Renal pelvis (tissue), 1 donor: ENCODE measurements at regions not wholly inside any gene's neighbourhood (a gene's known extent, or its start where the extent isn't known, plus 50 kb on each side); places are given as distances from the start of the nearest gene placed in this dataset.

ENCODE experiments used
- DNase-seq: peaks from one replicate; pipeline ENCODE4 v3.0.0-alpha.2; 2013

DNA sequence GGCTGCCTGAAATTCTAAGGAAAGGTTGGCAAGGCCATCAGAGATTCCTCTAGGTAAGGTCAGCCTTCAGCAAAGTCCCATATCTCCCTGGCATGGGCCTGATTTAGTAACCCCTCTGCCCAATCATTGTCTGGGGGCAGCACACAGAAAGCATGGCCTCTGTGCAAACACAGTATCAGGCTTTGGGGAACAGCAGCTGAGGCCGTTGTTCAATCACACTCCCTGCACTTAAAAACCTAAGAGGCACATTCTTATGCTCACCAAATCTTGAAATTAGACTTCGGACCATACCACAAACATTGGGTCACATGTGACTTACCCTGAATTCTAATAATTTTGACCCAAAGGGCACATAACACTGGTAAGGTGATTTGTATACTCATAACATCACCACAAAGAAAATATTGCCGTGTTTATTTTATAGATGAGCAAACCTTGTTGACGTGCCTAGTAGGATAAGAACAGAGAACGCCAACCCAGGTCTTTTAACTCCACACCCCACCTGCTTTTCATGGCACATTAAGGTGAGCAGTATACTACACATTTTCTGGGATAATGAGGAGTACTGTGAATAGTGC lies 212.7 kb downstream of the HNMT start:
- DNase-seq: no peak

DNA sequence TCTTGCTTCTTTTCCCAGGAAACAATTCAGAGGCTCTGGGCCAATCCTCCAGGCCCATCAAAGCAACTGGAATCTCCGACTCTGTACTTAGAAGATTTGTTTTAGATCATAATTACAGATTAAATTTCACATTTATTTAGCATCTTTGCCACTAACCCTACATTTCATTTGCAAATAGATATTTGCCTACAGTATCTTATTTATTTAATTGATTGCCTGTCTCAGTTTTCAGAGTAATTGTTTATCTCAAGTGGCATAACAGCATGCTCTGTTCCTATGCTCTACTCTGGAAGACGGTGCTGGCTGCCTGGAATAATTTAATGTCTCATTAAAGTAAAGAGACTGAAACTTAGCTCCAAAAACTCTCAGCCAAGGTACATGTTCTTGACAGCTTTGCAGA lies 213.4 kb downstream of the HNMT start:
- DNase-seq: no peak

DNA sequence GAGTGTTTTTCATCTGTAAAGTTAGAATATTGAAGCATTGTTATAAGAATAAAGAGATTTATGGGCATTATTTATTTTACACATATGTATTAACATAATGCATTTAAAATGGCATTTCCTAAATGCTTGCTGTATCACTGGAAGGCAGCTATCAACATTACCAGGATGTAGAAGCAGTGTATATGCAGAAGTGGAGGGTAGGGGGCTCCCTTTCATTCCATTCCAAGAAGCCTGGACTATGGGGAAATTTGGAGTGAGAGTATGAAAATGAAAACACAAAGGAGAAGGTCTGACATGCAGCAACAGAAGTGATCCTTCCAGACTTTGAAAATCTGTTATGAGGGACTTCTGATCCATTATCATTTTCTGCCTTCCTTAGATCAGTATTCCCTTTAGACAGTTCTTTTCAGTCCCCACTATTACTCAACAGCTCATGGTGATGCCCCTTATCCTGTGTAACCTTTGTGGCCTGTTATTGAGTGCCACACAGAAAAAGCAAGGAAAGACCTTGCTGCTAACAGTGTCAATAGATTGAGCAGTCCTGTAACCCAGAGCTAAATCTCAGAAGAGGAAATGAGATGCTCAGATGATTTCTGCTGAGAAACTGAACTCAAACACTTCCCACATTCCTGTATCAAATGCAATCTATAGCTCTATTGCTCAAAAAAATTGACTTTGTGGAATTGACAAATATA lies 216.6 kb downstream of the HNMT start:
- DNase-seq: no peak

DNA sequence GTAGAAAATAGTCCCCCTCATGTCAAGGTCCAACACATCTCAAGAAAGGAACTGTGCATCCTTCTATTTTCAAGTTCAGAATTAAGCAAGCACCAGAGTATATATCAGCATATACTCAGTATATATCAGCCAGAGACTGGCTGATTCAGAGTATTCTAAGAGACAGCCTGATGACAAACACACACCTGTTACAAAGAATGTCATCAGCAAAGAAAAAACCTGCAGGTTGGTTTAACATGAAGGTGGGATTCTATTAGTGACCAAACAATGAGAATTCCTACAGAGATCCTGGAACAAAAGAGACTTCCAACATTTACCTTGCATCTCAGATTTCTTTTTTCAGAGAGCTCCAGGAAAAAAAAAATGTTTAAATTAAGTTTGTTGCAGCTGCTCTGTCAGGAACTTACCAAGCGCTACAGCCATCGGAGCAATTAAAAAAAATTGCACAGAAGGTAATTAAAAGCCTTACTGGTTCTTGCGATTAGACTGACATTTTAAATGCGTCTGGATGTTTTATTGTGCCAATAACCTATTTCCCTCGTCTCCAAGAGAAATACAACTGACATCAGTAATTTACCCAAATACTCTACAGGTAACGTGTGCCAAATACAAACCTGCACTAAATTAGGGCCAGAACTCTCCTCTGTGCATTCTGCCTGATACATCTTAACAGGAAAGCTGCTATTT lies 218.1 kb downstream of the HNMT start:
- DNase-seq: peak; percentile 22

DNA sequence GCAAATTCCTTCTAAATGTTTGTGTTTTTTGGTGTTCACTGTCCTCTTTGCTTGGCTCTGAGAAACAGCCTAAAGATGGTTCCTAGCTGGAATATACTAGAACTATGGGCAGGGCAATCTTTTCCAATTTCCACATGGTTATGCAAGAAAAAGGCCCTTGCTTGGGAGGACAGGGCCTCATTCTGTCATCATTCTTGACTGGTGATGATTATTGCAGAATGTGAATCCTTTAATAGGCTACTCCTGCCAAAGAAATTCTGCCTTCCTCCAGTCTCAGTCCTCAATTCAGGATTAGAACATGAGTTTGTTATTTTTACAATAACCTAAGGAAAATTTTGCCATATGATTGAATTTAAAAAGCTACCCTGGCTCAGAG lies 218.7 kb downstream of the HNMT start:
- no peak for DNase-seq

DNA sequence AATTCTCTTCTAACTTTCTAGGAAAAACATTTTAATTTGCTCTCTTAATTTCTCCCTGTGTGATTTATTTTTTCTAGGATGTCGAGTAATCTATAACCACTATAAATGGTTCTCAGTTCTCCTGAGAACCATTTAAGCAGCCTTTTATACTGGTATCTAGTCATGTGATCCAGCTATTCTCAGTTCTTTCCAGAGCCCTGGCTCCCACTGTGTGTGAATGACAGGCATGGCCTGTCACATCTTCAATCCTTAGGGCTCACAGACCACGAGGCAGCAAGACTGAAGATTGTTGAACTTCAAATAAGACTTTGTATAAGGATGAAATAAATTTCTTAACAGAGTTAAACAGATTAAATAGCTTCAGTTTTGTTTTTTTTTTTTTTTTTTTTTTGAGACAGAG lies 219.4 kb downstream of the HNMT start:
- DNase-seq: no peak

DNA sequence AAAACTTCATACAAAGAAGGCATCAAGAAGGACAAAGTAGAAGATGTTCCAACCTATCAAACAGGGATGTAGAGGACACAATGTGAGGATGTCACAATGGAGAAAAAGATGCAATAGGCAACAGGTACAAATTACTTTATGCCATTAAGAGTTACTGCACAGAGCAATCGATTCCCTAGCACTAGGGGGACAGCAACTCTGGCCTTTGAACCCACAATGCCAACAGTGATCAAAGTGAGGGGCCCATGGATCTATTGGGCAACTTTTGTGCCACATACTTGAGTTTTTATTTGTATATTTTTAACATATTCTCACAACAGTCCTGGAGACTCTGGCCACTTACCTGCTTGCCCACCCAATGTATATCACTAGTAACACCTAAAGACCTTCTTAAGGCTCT lies 220.2 kb downstream of the HNMT start:
- DNase-seq: no peak

DNA sequence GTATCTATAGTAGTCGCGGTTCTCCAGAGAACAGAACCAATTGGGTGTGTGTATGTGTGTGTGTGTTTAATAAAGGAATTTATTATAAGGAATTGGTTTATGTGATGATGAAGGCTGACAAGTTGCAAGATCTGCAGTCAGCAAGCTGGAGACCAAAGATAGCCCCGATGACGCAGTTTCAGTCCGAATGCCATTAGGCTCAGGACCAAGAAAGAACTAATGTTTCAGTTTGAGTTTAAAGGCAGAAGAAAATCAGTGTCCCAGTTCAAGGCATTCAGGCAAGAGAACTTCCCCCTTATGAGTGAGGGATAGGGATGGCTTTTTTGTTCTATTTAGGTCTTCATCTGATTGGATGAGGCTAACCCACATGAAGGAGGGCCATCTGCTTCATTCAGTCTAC lies 221.6 kb downstream of the HNMT start:
- DNase-seq: no peak

DNA sequence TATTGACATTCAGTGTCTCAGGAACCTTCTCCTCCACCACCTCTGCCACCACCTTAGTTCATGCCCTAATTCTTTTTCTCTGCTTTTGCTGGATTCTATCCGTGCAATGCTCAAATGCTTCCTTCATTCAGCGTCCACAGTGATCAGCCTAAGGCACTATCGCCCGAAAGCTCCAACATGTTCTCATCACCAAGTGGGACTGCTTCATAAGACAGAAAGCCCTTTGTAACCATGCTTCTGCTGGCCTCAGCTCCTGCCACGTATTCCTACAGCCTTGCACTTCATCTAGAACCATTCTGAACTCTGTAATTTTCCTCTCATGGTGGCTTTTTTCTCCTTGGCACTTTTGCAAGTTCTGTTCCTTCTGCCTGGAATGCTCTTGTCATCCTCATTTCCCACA lies 222.9 kb downstream of the HNMT start:
- DNase-seq: no peak

DNA sequence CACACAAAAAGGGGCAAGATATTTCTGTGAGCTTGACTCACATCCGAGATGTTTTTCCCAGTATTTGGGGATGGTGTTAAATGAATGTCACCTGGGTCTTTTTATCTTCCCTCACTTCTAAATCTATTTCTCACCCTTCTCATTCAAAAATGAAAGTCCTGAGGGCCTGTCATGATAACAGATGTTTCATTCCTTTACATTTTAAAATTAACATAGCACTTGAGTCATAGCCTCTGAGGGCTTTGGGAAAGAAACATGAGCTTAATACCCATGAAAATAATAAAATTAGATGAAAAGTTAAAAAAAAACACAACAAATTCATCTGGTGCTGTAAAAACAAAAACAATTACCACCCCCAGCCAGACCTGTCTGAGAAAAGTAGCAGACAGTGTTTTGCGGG lies 226.7 kb downstream of the HNMT start:
- no peak for DNase-seq

DNA sequence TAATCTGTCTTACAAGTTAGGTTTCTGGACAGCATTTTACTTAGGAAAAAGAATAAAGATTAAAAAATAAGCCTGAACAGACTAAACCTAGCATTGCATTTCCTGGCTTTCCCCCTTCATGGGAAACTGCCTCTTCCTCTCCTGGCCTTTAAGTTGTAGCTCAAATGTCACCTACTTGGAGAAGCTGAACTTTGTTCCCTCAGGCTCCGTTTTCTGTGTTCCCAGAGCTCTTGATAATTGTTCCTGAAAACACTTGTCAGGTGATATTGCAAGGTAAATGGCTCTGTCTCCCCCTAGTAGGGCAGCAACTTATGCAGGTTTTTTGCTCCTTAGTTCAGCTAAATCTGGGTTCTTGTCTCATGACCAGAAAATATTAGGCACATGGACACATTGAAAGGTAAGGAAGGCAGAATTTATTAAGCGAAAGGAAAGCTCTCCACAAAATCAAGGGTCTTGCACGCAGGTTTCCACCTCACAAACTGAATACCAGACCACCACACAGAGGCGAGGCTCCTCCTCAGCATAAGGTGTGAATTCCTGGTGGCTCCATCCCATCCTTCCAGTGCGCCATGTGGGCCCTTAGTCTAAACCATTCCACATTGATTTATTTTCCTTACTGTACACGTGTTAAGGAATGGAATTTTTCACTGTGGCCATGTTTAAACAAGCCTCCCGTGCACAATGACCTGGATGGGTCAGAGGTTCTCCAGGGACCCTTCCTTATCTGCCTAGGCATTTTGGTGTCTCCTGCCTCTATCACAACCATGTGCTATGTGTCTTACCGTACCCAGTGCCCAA lies 229.3 kb downstream of the HNMT start:
- no peak for DNase-seq

DNA sequence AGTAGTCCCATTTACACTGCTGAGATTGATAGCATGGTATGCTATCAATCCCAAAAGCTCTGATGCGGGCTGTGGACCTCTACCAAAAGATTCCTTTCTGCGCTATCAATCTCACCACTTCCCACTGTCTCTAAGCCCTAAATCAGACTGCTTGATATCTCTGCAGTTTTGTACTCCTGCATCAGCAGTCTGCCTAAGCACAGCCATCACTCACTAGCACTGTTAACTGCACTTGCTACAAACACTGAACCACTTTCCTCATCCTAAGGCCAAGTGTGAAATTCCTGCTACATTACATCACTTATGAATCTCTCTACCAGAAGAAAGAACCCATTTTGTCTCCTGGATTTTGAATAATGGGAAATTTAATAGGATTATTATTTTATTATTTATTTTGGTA lies 237.0 kb downstream of the HNMT start:
- DNase-seq: no peak

DNA sequence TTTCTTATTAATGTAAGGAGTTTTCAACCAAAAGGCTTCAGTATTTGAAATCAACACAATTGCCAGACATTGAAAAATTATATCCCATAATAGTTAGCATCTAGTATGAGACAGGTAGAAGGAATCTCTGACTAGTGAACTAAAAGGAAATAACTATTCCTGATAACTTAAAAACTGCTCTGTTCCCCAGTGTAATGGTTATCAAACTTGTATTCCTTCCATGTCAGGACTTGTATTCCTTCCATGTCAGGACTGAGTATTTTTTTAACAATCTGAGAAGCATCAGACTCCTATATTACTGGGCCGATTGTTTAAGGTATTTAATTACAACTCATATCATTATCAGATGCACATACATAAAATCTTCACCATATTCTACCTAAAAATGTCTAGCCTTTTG lies 238.5 kb downstream of the HNMT start:
- DNase-seq: no peak

DNA sequence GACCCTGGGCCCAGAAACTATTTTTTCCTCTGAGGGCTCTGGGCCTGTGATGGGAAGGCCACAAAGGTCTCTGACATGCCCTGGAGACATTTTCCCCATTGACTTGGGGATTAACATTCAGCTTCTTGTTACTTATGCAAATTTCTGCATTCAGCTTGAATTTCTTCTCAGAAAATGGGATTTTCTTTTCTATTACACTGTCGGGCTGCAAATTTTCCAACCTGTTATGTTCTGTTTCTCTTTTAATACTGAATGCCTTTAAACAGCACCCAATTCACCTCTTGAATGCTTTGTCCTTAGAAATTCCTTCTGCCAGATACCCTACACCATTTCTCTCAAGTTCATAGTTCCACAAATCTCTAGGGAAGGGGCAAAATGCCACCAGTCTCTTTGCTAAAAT lies 241.0 kb downstream of the HNMT start:
- no peak for DNase-seq

DNA sequence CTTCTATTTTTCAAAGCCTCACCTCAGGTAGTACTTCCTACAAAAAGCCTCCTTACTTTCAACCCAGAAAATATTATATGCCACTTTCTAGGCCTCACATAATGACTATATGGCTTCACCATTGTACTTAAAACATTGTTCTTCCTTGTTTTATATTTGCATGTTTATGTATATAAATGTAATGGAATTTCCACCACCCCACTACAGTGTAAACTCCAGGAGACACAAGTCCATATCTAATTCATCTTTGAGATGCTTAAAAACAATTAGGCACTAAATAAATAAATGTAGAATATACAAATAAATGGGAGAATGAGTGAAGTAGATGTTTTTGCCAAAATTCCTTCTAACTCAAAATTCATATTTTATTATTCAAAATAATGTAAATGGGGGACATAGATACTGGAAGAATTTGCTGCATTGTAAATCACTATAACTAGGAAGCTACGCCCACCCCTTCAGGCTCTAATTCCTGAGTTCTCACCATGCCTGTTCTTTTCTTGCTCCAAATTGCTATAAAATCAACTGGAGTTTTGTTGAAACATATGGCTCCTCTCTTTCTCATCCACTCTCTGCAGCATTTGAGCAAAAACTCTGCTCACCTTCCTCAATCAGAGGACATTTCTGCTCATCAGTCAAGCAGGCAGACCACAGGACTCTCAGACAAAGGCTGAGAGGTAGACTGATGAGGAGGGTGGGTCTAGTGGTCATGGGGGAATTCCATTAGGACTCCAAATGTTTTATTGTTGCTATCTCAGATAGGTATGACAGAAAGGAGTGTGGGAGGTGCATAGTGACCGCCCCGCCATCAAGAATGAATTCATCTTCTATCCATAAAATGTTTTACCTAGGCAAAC lies 243.0 kb downstream of the HNMT start:
- DNase-seq: no peak

DNA sequence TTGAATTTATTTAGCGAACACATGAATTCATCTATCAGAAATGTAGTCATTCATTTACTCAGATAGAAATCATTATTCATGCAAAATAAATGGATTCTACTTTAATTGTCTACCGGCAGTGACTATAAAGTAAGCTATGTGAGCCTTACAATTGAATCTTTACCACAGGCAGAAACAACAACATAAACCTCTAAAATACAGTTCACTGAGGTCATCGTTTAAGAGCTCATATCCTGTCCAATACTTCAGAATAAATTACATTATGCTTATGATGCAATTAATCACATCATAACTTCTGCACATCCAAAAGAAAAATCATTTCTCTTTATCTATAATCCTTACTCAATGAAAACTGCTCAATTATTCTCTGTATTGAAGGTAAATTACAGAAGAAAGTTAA lies 244.7 kb downstream of the HNMT start:
- DNase-seq: no peak

DNA sequence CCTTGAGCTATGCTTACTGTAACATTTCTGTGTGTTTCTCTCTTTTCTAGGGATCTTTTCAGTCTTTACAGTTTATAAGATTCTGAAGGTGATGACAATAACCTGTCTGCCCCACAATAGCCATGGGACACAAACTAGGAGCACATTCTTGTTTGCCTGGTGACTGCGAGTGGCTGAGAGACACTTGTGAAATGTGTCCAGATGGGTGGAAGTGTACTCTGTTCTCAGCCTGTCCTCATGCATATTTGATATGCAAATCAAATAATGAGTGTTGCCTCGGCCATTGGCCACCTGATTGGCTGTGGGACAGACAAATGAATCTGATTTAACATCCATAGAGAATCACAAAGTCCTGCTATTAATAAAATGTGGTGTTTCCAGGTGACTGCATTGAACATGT lies 246.2 kb downstream of the HNMT start:
- no peak for DNase-seq

DNA sequence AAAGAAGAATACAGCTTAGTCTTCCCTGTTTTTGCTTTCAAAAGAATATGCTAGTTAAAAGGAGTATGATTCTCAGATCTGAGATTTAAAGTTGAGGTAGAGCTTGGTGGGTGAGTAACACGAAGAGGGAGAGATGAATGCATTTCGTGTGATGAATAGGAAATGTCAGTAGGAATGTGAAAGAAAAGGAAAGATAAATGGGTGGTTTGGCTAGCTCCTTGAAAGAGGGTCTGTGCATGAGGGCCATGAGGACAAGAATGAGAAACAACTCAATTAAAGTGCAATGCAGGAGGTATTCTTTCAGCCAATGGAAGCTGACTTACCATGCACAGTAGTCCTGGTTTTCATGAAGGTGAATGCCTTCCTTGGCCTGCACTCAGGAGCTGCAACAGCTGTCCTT lies 248.2 kb downstream of the HNMT start:
- DNase-seq: no peak

DNA sequence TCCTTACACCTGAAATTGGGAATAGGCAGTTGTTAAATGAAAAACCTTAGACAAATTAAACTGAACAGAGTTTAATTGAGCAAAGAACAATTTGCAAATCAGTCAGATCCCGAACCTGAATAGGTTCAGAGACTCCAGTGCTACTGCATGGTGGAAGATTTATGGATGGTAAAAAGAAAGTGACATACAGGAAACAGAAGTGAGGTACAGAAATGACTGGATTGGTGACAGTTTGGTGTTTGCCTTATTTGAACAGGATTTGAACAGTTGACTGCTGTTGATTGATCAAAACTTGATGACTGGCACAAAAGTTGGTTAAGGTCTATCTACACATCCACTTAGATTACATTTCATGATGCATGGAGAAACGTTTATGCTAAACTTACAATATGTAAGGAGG lies 248.8 kb downstream of the HNMT start:
- DNase-seq: no peak

DNA sequence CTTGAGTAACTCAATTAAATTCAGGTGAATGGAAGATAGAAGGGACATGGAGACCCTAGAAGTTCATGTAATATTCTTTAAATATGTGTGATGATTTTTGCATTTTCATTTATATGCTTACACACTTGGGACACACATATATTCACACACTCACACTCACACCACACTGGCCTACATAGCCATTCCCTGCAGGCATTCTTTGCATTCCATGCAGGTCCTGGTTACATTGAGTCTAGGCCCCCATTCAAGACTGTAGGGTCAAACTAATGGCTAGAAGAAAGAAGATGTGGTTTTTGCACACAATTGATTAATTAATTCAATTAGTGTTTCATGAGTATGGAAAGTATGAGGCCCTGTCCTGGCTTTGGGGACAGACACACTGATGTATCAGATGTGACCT lies 249.4 kb downstream of the HNMT start:
- no peak for DNase-seq

DNA sequence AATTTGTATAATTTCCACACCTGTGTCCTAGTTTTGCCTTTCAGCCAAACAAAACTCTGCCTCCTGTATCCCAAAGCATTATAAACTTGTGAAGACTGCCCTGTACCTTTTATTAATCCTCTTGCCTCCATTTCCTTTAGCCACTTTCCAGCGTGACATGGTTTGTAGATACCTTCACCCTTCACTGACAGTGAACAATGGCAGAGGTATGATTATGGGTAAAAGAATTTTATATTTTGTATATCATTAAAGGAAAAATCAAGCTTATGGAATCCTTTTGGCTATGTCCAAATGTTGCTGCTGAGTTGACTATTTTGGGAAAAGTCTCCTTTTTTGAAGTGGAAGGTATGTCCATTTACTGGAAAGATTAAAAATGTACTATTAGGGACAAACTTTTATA lies 251.7 kb downstream of the HNMT start:
- no peak for DNase-seq

DNA sequence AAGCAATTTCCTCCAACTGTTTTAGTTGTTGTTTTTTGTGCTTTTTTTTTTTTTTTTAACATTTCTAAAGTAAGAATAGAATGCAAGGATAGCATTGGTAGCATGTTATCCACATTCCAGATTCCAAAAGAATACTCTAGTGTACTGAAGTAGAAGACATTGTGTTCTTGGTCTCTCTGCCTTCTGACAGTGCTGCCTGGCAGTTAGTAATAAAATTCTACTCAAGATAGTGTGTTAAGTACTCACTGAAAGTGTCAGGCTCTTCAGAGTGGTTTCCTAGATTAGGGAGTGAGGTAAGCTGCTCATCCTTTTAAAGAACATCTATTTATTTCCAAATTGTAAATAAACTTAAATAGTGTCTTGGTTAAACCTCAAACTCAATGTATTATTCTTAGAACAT lies 253.7 kb downstream of the HNMT start:
- DNase-seq: no peak
